SH-SY5Y (cell line): ENCODE measurements at regions not wholly inside any gene's neighbourhood (a gene's known extent, or its start where the extent isn't known, plus 50 kb on each side); places are given as distances from the start of the nearest gene placed in this dataset.

Experiments used
- GATA2 ChIP-seq: IDR thresholded peaks from 2 replicates; pipeline ENCODE4 v1.6.1; 2011; ENCODE audit warnings: mild to moderate bottlenecking, low read depth, low read length
- GATA3 ChIP-seq: IDR thresholded peaks from 2 replicates; pipeline ENCODE4 v1.6.1; 2011; ENCODE audit warnings: low read depth, mild to moderate bottlenecking, low read length, moderate library complexity

- TF ChIP-seq GATA2 = no peak
- no peak for TF ChIP-seq GATA3
Observed at GRCh38 chr12:27176765-27177164, 67.3 kb upstream of the STK38L start.
